K562 (cell line): ENCODE measurements at regions not wholly inside any gene's neighbourhood (a gene's known extent, or its start where the extent isn't known, plus 50 kb on each side); places are given as distances from the start of the nearest gene placed in this dataset.

ENCODE experiments used
- ATAC-seq: fragments of 200-7000 bp; cut with Tn5 transposase; 3 replicates; pipeline ENCODE4 v1.9.1; 2020; ENCODE audit warnings: moderate library complexity
- BruUV-seq: library from RNA; stranded (reverse); fragments of 400-500 nt; replicated peaks from 2 replicates; lab custom pipeline; 2021; lab: Mats Ljungman, UMichigan
- CTCF ChIA-PET: fragments of 300-600 bp; formaldehyde crosslinking; extraction: SDS; loops from one replicate; lab custom pipeline; 2021; ENCODE audit warnings: low intra/inter-chr PET ratio; lab: Yijun Ruan, JAX
- POLR2A ChIA-PET: fragments of 300-600, 350-650 bp; sonication (Branson Sonifier 250); formaldehyde crosslinking; extraction: SDS; loops from one replicate; lab custom pipeline; 2021; ENCODE audit warnings: antibody characterized with exemption, inconsistent platforms; lab: Yijun Ruan, JAX
- DNase-seq, 4 experiments: peaks; one replicate each; pipeline versions ENCODE4 v3.0.0 to v3.0.0-alpha.2; 2011 to 2018; ENCODE audit warnings: low spot score in 3 of 4, mixed read lengths in 3 of 4; ENCODE audit errors: extremely low read depth in 1 of 4
- FAIRE-seq: peaks from 2 replicates; lab custom pipeline; 2011; peaks lifted over from hg19 to GRCh38; lab: Jason Lieb, UNC
- H2AFZ ChIP-seq: 2 replicates; pipeline ENCODE4 v1.6.0; 2011; ENCODE audit warnings: low read depth, low read length, control low read depth, inconsistent platforms
- H3K27ac ChIP-seq: fragments of 200-600 bp; 3 replicates; pipeline ENCODE4 v1.8.0; 2011; ENCODE audit warnings: low read depth, mild to moderate bottlenecking, control low read depth, inconsistent platforms, low read length, moderate library complexity, mixed read lengths; ENCODE audit errors: extremely low read depth
- H3K27me3 ChIP-seq, 2 experiments: fragments of 300-600 bp in 1 of 2; 2 replicates in 1 of 2; 3 replicates in 1 of 2; pipeline versions ENCODE4 v1.6.0 to v1.8.0; 2011; ENCODE audit warnings: inconsistent platforms in 2 of 2, low read length in 2 of 2, mild to moderate bottlenecking in 1 of 2, mixed read lengths in 1 of 2, moderate library complexity in 1 of 2; ENCODE audit not compliant: control insufficient read depth in 2 of 2, insufficient read depth in 2 of 2
- H3K36me3 ChIP-seq: fragments of 300-600 bp; 3 replicates; pipeline ENCODE4 v1.8.0; 2011; ENCODE audit warnings: mild to moderate bottlenecking, low read length, inconsistent platforms; ENCODE audit not compliant: control insufficient read depth, insufficient read depth
- H3K4me1 ChIP-seq, 2 experiments: fragments of 200-600 bp in 1 of 2; replicated peaks in 1 of 2; 2 replicates in 1 of 2; 3 replicates in 1 of 2; pipeline versions ENCODE4 v1.5.1 to v1.8.0; 2011; ENCODE audit warnings: inconsistent platforms in 2 of 2, low read length in 2 of 2, mild to moderate bottlenecking in 1 of 2, mixed read lengths in 1 of 2, moderate library complexity in 1 of 2; ENCODE audit not compliant: control insufficient read depth in 2 of 2, insufficient read depth in 2 of 2
- H3K4me2 ChIP-seq: 2 replicates; pipeline ENCODE4 v1.6.1; 2011; ENCODE audit warnings: low read length, control low read depth, inconsistent platforms, mixed read lengths; ENCODE audit not compliant: insufficient read depth
- H3K4me3 ChIP-seq: fragments of 200-600 bp; sonication (generic), shearing (Covaris generic); 2 replicates; pipeline ENCODE4 v1.5.1; 2016; ENCODE audit warnings: control low read depth, inconsistent platforms
- H3K79me2 ChIP-seq: fragments of 200-600 bp; 3 replicates; pipeline ENCODE4 v1.8.0; 2011; ENCODE audit warnings: low read length, inconsistent platforms; ENCODE audit not compliant: control insufficient read depth, insufficient read depth
- H3K9ac ChIP-seq, 2 experiments: 2 replicates each; pipeline versions ENCODE4 v1.6.0 to v1.6.1; 2011; ENCODE audit warnings: low read depth in 2 of 2, low read length in 2 of 2, control low read depth in 1 of 2, inconsistent platforms in 1 of 2, mild to moderate bottlenecking in 1 of 2, mixed read lengths in 1 of 2; ENCODE audit not compliant: insufficient read depth in 1 of 2
- H3K9me1 ChIP-seq: one replicate; pipeline ENCODE4 v1.6.0; 2011; ENCODE audit warnings: inconsistent platforms, mild to moderate bottlenecking, low read length, moderate library complexity; ENCODE audit not compliant: control insufficient read depth, insufficient read depth
- H3K9me3 ChIP-seq: replicated peaks from 2 replicates; pipeline ENCODE4 v1.5.1; 2011; ENCODE audit warnings: low read depth, low read length, inconsistent platforms; ENCODE audit not compliant: control insufficient read depth, insufficient read depth
- H4K20me1 ChIP-seq: replicated peaks from 2 replicates; pipeline ENCODE4 v1.6.1; 2011; ENCODE audit warnings: low read length, inconsistent platforms, mixed read lengths; ENCODE audit not compliant: control insufficient read depth, insufficient read depth
- AFF4 ChIP-seq: sonication (generic); formaldehyde crosslinking; IDR thresholded peaks from 2 replicates; pipeline ENCODE4 v1.8.0; 2023; ENCODE audit warnings: mild to moderate bottlenecking, missing genetic modification reagents
- E2F5 ChIP-seq: sonication (generic); formaldehyde crosslinking; IDR thresholded peaks from 2 replicates; pipeline ENCODE4 v1.8.0; 2022; ENCODE audit warnings: mild to moderate bottlenecking, missing genetic modification reagents
- FOXK1 ChIP-seq: sonication (generic); formaldehyde crosslinking; IDR thresholded peaks from 2 replicates; pipeline ENCODE4 v1.8.0; 2022; ENCODE audit warnings: missing genetic modification reagents, mild to moderate bottlenecking, borderline replicate concordance
- HCFC1 ChIP-seq: IDR thresholded peaks from 2 replicates; pipeline ENCODE4 v1.6.1; 2012; ENCODE audit warnings: low read depth, low read length, improper control_type of control experiment
- HSF4 ChIP-seq: fragments of 250-450 bp; sonication (Bioruptor Pico); IDR thresholded peaks from 2 replicates; pipeline ENCODE4 v2.1.2; 2022; ENCODE audit warnings: mild to moderate bottlenecking, moderate library complexity, borderline replicate concordance
- KAT8 ChIP-seq: fragments of 450-650 bp; IDR thresholded peaks from 2 replicates; pipeline ENCODE4 v1.6.1; 2016; ENCODE audit warnings: low read depth, mild to moderate bottlenecking
- NR4A1 ChIP-seq, 2 experiments: fragments of 250-450 bp in 1 of 2; fragments of 450-650 bp in 1 of 2; sonication (Bioruptor Pico) in 1 of 2; IDR thresholded peaks; 2 replicates each; pipeline versions ENCODE4 v1.4.0 to v1.6.1; 2016 to 2020; ENCODE audit warnings: mild to moderate bottlenecking in 2 of 2, missing compliant biosample characterization in 1 of 2, missing genetic modification characterization in 1 of 2, moderate library complexity in 1 of 2
- RFX7 ChIP-seq: fragments of 250-450 bp; sonication (Bioruptor Pico); IDR thresholded peaks from 2 replicates; pipeline ENCODE4 v1.5.1; 2021; ENCODE audit warnings: mild to moderate bottlenecking
- TGIF2 ChIP-seq: sonication (generic); formaldehyde crosslinking; IDR thresholded peaks from 2 replicates; pipeline ENCODE4 v1.8.1; 2022; ENCODE audit warnings: mild to moderate bottlenecking, missing genetic modification reagents, moderate library complexity
- THRB ChIP-seq: fragments of 450-650 bp; formaldehyde crosslinking; conservative IDR thresholded peaks from 2 replicates; pipeline ENCODE4 v1.4.0; 2022; ENCODE audit warnings: mild to moderate bottlenecking, missing genetic modification characterization
- UBTF ChIP-seq, 2 experiments: IDR thresholded peaks; 2 replicates each; pipeline ENCODE4 v1.6.1; 2012; ENCODE audit warnings: improper control_type of control experiment in 2 of 2, low read depth in 2 of 2, low read length in 2 of 2, borderline replicate concordance in 1 of 2
- ZNF589 ChIP-seq: fragments of 200-800 bp; sonication (Bioruptor generic); IDR thresholded peaks from 2 replicates; pipeline ENCODE4 v1.6.1; 2016; ENCODE audit warnings: low read depth, missing genetic modification characterization, missing compliant biosample characterization
- ZNF830 ChIP-seq: fragments of 250-450 bp; sonication (Bioruptor Pico); IDR thresholded peaks from 2 replicates; pipeline ENCODE4 v1.5.0; 2021; ENCODE audit warnings: mild to moderate bottlenecking
- WGBS: fragments of 100-300 bp; shearing (Covaris generic); methylation state at CpG from one replicate; pipeline ENCODE4 v1.1.6; 2016; ENCODE audit warnings: low coverage, mixed read lengths; ENCODE audit not compliant: insufficient coverage; ENCODE audit errors: missing lambda C conversion rate; 5-methylcytosine and 5-hydroxymethylcytosine counted together
- in situ Hi-C: fragments of 300-500 bp; cut with MboI; formaldehyde crosslinking; loops from 4 replicates; pipeline ENCODE4 v1.15.0; 2018; ENCODE audit warnings: inconsistent platforms, mixed read lengths
- intact Hi-C: fragments of 100-400 bp; cut with micrococcal nuclease; formaldehyde crosslinking; loops from 2 replicates; pipeline ENCODE4 v1.14.2; 2022

GRCh38 chr11:116132273-116132978 is 628.2 kb upstream of the CADM1 start:
- no peak overlapping the region for H3K4me2 ChIP-seq
- H3K9ac ChIP-seq = no peak overlapping the region
- H3K4me3 ChIP-seq = no peak overlapping the region
- intact Hi-C loops = no loop called here
- in situ Hi-C loops = no loop called here
- ATAC-seq (no peak), FAIRE-seq (no peak), DNase-seq (no peak)
- H3K9me3 ChIP-seq = no peaks in the 10 kb centered on the region
- H3K79me2 ChIP-seq = no peaks in the 10 kb centered on the region
- ChIA-PET POLR2A (no interaction called here), CTCF (interaction anchor here (0.6 kb wide), 1 partner anchor 529 kb away, joined by 4 read pairs; no protein-coding TSS in a partner anchor)
- no peaks in the 10 kb centered on the region for H3K4me1 ChIP-seq
- no peaks in the 10 kb centered on the region for H4K20me1 ChIP-seq
- no TSS peak for BruUV-seq
- H2AFZ ChIP-seq = no peak overlapping the region
- no peaks in the 10 kb centered on the region for H3K36me3 ChIP-seq
- WGBS = under 1% methylated on average over 14 of the region's 14 CpGs
- H3K27me3 ChIP-seq = no peaks in the 10 kb centered on the region
- no peak overlapping the region for H3K27ac ChIP-seq
- H3K9me1 ChIP-seq = peaks cover 2% of the 10 kb centered on the region
- TF ChIP-seq AFF4 (no peak), KAT8 (no peak), THRB (no peak), TGIF2 (CRISPR knock-in tag) (no peak), HCFC1 (no peak), RFX7 (CRISPR knock-in tag) (no peak), ZNF589 (CRISPR knock-in tag) (no peak), FOXK1 (CRISPR knock-in tag) (no peak), ZNF830 (CRISPR knock-in tag) (no peak), NR4A1 (CRISPR knock-in tag; IDR thresholded peaks at IDR 0.05) (no peak), NR4A1 (tag; IDR thresholded peaks at IDR 0.05) (no peak), HSF4 (no peak), UBTF (IDR thresholded peaks at IDR 0.05; ENCODE audit: borderline replicate concordance in 1 of 2, low read depth in 2 of 2, low read length in 2 of 2) (no peak), E2F5 (CRISPR knock-in tag) (no peak)
